GM23338 (cell line): ENCODE measurements at regions not wholly inside any gene's neighbourhood (a gene's known extent, or its start where the extent isn't known, plus 50 kb on each side); places are given as distances from the start of the nearest gene placed in this dataset.

Source experiments
- ATAC-seq: fragments of 200-7000 bp; cut with Tn5 transposase; 3 replicates; pipeline ENCODE4 v1.9.1; 2020
- DNase-seq: peaks from one replicate; pipeline ENCODE4 v3.0.0-alpha.2; 2015; ENCODE audit warnings: low spot score
- H2AFZ ChIP-seq: fragments of 200-600 bp; sonication (generic); 2 replicates; pipeline ENCODE4 v1.8.0; 2016; ENCODE audit warnings: antibody characterized with exemption, mild to moderate bottlenecking, moderate library complexity
- H3F3A ChIP-seq: fragments of 200-600 bp; sonication (generic); replicated peaks from 2 replicates; pipeline ENCODE4 v1.8.0; 2017; ENCODE audit warnings: antibody characterized with exemption, mixed run types, low read depth
- H3K27ac ChIP-seq: fragments of 200-600 bp; sonication (generic); 2 replicates; pipeline ENCODE4 v1.6.1; 2016; ENCODE audit warnings: low read depth
- H3K27me3 ChIP-seq: fragments of 200-600 bp; sonication (generic); 2 replicates; pipeline ENCODE4 v1.8.0; 2016; ENCODE audit warnings: mild to moderate bottlenecking, mixed run types, moderate library complexity; ENCODE audit not compliant: insufficient read depth
- H3K36me3 ChIP-seq: fragments of 200-600 bp; sonication (generic); 2 replicates; pipeline ENCODE4 v1.8.0; 2016; ENCODE audit warnings: mild to moderate bottlenecking; ENCODE audit not compliant: insufficient read depth
- H3K4me1 ChIP-seq: fragments of 200-600 bp; sonication (generic); 2 replicates; pipeline ENCODE4 v1.8.0; 2016; ENCODE audit warnings: mild to moderate bottlenecking, moderate library complexity; ENCODE audit not compliant: insufficient read depth
- H3K4me2 ChIP-seq: fragments of 200-600 bp; sonication (generic); 2 replicates; pipeline ENCODE4 v1.7.1; 2017; ENCODE audit warnings: mixed run types
- H3K4me3 ChIP-seq: fragments of 200-600 bp; sonication (generic); 2 replicates; pipeline ENCODE4 v1.6.1; 2016; ENCODE audit warnings: mixed run types
- H3K79me2 ChIP-seq: fragments of 200-600 bp; sonication (generic); replicated peaks from 2 replicates; pipeline ENCODE4 v1.8.0; 2017; ENCODE audit warnings: mild to moderate bottlenecking; ENCODE audit not compliant: insufficient read depth
- H3K9me2 ChIP-seq: fragments of 200-600 bp; sonication (generic); 2 replicates; pipeline ENCODE4 v1.8.0; 2017; ENCODE audit not compliant: insufficient read depth
- H4K20me1 ChIP-seq: fragments of 200-600 bp; sonication (generic); replicated peaks from 2 replicates; pipeline ENCODE4 v1.8.0; 2017; ENCODE audit warnings: mild to moderate bottlenecking; ENCODE audit not compliant: insufficient read depth
- H3K27ac Mint-ChIP-seq: 2 replicates; pipeline ENCODE4 v1.8.0; 2020; ENCODE audit warnings: inconsistent platforms, mild to moderate bottlenecking, moderate library complexity, mixed read lengths
- H3K27me3 Mint-ChIP-seq: 3 replicates; pipeline ENCODE4 v1.8.0; 2022; ENCODE audit warnings: low read depth, mild to moderate bottlenecking, moderate library complexity, mixed read lengths, inconsistent platforms; ENCODE audit not compliant: insufficient read depth, poor library complexity
- H3K36me3 Mint-ChIP-seq: 3 replicates; pipeline ENCODE4 v1.8.0; 2021; ENCODE audit warnings: low read depth, mild to moderate bottlenecking, inconsistent platforms, moderate library complexity, mixed read lengths
- H3K4me1 Mint-ChIP-seq: 3 replicates; pipeline ENCODE4 v1.8.0; 2020; ENCODE audit warnings: mild to moderate bottlenecking, inconsistent platforms, mixed read lengths
- H3K4me3 Mint-ChIP-seq: 3 replicates; pipeline ENCODE4 v1.8.0; 2021; ENCODE audit warnings: moderate library complexity, mild to moderate bottlenecking, inconsistent platforms, mixed read lengths
- H3K9me3 Mint-ChIP-seq: 3 replicates; pipeline ENCODE4 v1.8.0; 2020; ENCODE audit warnings: moderate library complexity, mild to moderate bottlenecking, inconsistent platforms, mixed read lengths
- EZH2phosphoT487 ChIP-seq: fragments of 200-600 bp; sonication (generic); IDR thresholded peaks from one replicate; pipeline ENCODE4 v1.8.1; 2018; ENCODE audit warnings: antibody characterized with exemption; ENCODE audit not compliant: unreplicated experiment
- POLR2AphosphoS5 ChIP-seq: IDR thresholded peaks from 2 replicates; pipeline ENCODE4 v1.6.1; 2016; ENCODE audit warnings: antibody characterized with exemption, low read depth
- STAT1 ChIP-seq: IDR thresholded peaks from one replicate; pipeline ENCODE4 v1.6.1; 2016; ENCODE audit warnings: antibody characterized with exemption; ENCODE audit not compliant: unreplicated experiment
- ZNF114 ChIP-seq: fragments of 250-450 bp; sonication (Bioruptor Pico); IDR thresholded peaks from 2 replicates; pipeline ENCODE4 v1.5.0; 2020; ENCODE audit warnings: mild to moderate bottlenecking, moderate library complexity
- TF ChIP-seq, protein P1 (sequence below): IDR thresholded peaks from one replicate; pipeline ENCODE4 v1.6.1; 2018; ENCODE audit warnings: antibody characterized with exemption; ENCODE audit not compliant: unreplicated experiment
- TF ChIP-seq, protein P2 (sequence below): IDR thresholded peaks from 2 replicates; pipeline ENCODE4 v1.6.1; 2016; ENCODE audit warnings: antibody characterized with exemption
- TF ChIP-seq, protein P3 (sequence below), 2 experiments: fragments of 200-600 bp in 1 of 2; sonication (generic) in 1 of 2; conservative IDR thresholded peaks; 2 replicates each; pipeline versions ENCODE4 v1.5.1 to v1.6.1; 2016 to 2017; ENCODE audit warnings: antibody characterized with exemption in 2 of 2, low read depth in 2 of 2, mild to moderate bottlenecking in 2 of 2, moderate library complexity in 1 of 2

DNA sequence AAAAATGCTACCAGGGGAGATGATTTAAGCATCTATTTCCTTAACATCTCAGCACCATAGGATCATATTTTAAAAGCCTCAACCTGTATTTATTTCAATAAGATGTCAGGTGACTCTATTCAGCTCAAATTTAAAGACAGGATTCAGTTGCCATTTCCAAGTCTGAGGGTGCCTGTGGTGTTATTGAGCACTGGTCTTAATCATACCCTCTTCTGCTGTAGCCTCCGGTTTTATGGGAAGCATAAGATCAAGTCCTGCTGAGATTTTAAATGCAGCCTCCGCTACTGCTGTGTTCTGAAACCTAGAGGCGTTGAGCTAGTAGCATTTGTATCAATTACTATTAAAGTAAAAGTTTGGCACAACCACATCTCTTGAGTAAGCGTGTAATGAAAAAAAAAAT, 185.7 kb upstream of the NWD2 start (continued):
- TF ChIP-seq, protein P1, sequence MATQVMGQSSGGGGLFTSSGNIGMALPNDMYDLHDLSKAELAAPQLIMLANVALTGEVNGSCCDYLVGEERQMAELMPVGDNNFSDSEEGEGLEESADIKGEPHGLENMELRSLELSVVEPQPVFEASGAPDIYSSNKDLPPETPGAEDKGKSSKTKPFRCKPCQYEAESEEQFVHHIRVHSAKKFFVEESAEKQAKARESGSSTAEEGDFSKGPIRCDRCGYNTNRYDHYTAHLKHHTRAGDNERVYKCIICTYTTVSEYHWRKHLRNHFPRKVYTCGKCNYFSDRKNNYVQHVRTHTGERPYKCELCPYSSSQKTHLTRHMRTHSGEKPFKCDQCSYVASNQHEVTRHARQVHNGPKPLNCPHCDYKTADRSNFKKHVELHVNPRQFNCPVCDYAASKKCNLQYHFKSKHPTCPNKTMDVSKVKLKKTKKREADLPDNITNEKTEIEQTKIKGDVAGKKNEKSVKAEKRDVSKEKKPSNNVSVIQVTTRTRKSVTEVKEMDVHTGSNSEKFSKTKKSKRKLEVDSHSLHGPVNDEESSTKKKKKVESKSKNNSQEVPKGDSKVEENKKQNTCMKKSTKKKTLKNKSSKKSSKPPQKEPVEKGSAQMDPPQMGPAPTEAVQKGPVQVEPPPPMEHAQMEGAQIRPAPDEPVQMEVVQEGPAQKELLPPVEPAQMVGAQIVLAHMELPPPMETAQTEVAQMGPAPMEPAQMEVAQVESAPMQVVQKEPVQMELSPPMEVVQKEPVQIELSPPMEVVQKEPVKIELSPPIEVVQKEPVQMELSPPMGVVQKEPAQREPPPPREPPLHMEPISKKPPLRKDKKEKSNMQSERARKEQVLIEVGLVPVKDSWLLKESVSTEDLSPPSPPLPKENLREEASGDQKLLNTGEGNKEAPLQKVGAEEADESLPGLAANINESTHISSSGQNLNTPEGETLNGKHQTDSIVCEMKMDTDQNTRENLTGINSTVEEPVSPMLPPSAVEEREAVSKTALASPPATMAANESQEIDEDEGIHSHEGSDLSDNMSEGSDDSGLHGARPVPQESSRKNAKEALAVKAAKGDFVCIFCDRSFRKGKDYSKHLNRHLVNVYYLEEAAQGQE, result no peak
- TF ChIP-seq, protein P2, sequence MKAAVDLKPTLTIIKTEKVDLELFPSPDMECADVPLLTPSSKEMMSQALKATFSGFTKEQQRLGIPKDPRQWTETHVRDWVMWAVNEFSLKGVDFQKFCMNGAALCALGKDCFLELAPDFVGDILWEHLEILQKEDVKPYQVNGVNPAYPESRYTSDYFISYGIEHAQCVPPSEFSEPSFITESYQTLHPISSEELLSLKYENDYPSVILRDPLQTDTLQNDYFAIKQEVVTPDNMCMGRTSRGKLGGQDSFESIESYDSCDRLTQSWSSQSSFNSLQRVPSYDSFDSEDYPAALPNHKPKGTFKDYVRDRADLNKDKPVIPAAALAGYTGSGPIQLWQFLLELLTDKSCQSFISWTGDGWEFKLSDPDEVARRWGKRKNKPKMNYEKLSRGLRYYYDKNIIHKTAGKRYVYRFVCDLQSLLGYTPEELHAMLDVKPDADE, result no peak
- no peak for TF ChIP-seq EZH2phosphoT487

DNA sequence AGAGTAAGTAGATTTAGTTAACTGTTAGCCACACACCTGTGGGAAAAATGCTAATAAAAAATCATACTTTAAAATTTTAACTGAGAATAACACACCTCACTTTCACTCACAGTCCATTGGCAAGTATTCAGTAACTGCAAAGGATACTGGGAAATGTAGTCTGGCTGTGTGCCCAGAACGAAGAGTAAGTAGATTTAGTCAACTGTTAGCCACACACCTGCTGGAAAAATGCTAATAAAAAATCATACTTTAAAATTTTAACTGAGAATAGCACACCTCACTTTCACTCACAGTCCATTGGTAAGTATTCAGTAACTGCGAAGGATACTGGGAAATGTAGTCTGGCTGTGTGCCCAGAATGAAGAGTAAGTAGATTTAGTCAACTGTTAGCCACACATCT, 178.4 kb upstream of the NWD2 start:
- H3K4me3 Mint-ChIP-seq, result no peak overlapping the region
- H3K27me3 ChIP-seq, result no peaks in the 10 kb centered on the region
- no peaks in the 10 kb centered on the region for H3K4me1 ChIP-seq
- TF ChIP-seq POLR2AphosphoS5, result no peak
- TF ChIP-seq, protein P2, result no peak
- no peak for TF ChIP-seq EZH2phosphoT487
- no peak overlapping the region for H3K4me2 ChIP-seq
- H3F3A ChIP-seq, result no peaks in the 10 kb centered on the region
- H4K20me1 ChIP-seq, result no peaks in the 10 kb centered on the region
- no peak overlapping the region for H2AFZ ChIP-seq
- H3K9me2 ChIP-seq, result no peaks in the 10 kb centered on the region
- H3K27ac ChIP-seq, result no peak overlapping the region
- H3K27ac Mint-ChIP-seq, result no peak overlapping the region
- H3K36me3 Mint-ChIP-seq, result no peaks in the 10 kb centered on the region
- H3K36me3 ChIP-seq, result no peaks in the 10 kb centered on the region
- DNase-seq (no peak), ATAC-seq (no peak)
- H3K79me2 ChIP-seq, result no peaks in the 10 kb centered on the region
- H3K4me1 Mint-ChIP-seq, result peaks cover 4% of the 10 kb centered on the region; the same call in 1 of the 3 replicates
- H3K9me3 Mint-ChIP-seq, result no peaks in the 10 kb centered on the region
- H3K27me3 Mint-ChIP-seq, result no peaks in the 10 kb centered on the region
- no peak overlapping the region for H3K4me3 ChIP-seq

DNA sequence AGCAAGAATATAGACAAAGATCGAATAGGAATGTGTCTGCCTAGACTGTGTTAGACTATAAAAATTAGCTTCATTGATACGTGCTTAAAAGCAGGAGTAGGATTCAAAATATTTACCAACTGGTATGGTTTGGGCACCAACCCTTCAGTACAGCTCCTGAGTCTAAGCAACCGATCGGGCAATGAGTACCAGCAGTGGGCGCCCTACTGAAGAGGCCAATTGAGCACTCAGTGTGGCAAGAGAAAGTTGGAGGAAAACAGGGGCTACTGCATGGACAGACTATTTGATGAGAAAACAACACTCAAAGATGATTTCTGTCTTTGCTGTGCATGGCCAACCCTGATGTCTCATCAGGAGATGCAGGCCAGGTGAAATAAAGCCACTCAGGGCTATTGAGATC, 176.0 kb upstream of the NWD2 start:
- H3K4me2 ChIP-seq, result no peak overlapping the region
- Mint-ChIP-seq H3K9me3 (no peaks in the 10 kb centered on the region; the same call in 2 of the 3 replicates), H3K36me3 (no peaks in the 10 kb centered on the region), H3K4me3 (no peak overlapping the region), H3K4me1 (no peaks in the 10 kb centered on the region), H3K27me3 (no peaks in the 10 kb centered on the region), H3K27ac (no peak overlapping the region)
- no peak overlapping the region for H3K27ac ChIP-seq
- no peak overlapping the region for H3K4me3 ChIP-seq
- no peaks in the 10 kb centered on the region for H3K27me3 ChIP-seq
- no peak overlapping the region for H2AFZ ChIP-seq
- no peaks in the 10 kb centered on the region for H3K79me2 ChIP-seq
- H3K9me2 ChIP-seq, result peaks cover 6% of the 10 kb centered on the region; the same call in 1 of the 2 replicates
- ATAC-seq (peak; percentile 97), DNase-seq (peak; percentile 68)
- TF ChIP-seq, protein P3, sequence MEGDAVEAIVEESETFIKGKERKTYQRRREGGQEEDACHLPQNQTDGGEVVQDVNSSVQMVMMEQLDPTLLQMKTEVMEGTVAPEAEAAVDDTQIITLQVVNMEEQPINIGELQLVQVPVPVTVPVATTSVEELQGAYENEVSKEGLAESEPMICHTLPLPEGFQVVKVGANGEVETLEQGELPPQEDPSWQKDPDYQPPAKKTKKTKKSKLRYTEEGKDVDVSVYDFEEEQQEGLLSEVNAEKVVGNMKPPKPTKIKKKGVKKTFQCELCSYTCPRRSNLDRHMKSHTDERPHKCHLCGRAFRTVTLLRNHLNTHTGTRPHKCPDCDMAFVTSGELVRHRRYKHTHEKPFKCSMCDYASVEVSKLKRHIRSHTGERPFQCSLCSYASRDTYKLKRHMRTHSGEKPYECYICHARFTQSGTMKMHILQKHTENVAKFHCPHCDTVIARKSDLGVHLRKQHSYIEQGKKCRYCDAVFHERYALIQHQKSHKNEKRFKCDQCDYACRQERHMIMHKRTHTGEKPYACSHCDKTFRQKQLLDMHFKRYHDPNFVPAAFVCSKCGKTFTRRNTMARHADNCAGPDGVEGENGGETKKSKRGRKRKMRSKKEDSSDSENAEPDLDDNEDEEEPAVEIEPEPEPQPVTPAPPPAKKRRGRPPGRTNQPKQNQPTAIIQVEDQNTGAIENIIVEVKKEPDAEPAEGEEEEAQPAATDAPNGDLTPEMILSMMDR (conservative IDR thresholded peaks at IDR 0.05; ENCODE audit: low read depth in 2 of 2), result peak; percentile 77 to 87
- no peak for TF ChIP-seq STAT1
- no peak for TF ChIP-seq ZNF114 (CRISPR knock-in tag)
- no peak for TF ChIP-seq EZH2phosphoT487
- TF ChIP-seq POLR2AphosphoS5, result no peak
- TF ChIP-seq, protein P1, result no peak
- H4K20me1 ChIP-seq, result no peaks in the 10 kb centered on the region
- H3K4me1 ChIP-seq, result no peaks in the 10 kb centered on the region
- no peaks in the 10 kb centered on the region for H3F3A ChIP-seq
- H3K36me3 ChIP-seq, result no peaks in the 10 kb centered on the region
